DMS53 treated with DMSO at 0.1 percent for 48 hours (cell line): ENCODE measurements at regions not wholly inside any gene's neighbourhood (a gene's known extent, or its start where the extent isn't known, plus 50 kb on each side); places are given as distances from the start of the nearest gene placed in this dataset.
"Not testable (repeated sequence)": the region's sequence is repeated elsewhere in the genome, so short reads cannot be mapped to it uniquely, and the experiment has no call there.

Experiments
- DNase-seq: peaks from one replicate; lab custom pipeline; 2025; ENCODE audit not compliant: unreplicated experiment; lab: John Stamatoyannopoulos, UW

DNA sequence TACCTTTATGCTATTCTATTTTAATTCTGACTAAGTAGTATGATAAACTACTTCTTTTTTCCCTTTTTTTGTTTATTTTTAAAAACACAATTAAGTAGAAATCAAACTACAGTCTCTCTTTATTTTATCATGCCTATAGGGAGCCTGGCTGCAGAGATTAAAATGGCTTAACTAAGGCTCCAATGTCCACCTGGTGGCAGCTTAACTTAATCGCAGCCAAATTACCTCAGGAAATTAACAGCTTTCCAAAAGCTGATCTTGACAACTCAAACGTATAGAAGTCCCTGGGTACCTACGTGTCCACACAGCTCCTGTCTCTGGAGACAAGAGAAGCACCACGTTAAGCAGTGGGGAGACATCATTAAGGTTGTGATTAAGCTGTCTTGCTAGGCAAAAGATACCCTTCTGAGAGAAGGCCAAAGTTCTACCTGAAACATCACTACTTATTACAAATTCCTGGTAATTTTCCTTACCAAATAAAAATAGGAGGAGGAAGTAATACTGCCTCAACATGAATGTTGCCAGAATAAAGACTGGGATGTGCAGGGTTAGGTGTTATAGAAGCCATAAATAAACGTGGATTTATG lies 63.2 kb upstream of the SNX19 start:
- DNase-seq: no peak

GRCh38 chr11:130980071-130980862 lies 64.0 kb upstream of the SNX19 start:
- no peak for DNase-seq

- DNase-seq: not testable (repeated sequence)
These were observed 68.0 kb upstream of the SNX19 start for GRCh38 chr11:130984241-130984640.

DNA sequence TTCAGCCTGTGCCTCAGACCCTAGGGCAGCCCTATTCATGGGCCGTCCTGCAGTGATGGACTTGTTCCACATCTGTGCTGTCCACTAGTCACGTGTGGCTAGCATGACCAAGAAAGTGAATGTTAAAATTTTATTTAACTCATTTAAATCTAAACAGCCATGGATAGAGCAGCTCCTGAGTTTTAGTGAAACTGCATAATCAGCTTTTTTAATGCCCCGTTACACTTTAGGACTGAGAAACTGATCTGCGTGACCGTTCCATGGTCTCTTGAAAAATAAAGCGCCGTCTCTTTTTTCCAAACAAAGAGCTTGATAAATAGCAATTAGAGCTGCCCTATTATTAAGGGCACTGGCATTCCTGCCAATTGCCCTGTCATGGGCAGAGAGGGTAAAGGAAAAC lies 76.5 kb upstream of the SNX19 start:
- DNase-seq: no peak

GRCh38 chr11:130994043-130994442 lies 77.8 kb upstream of the SNX19 start:
- DNase-seq: no peak

DNA sequence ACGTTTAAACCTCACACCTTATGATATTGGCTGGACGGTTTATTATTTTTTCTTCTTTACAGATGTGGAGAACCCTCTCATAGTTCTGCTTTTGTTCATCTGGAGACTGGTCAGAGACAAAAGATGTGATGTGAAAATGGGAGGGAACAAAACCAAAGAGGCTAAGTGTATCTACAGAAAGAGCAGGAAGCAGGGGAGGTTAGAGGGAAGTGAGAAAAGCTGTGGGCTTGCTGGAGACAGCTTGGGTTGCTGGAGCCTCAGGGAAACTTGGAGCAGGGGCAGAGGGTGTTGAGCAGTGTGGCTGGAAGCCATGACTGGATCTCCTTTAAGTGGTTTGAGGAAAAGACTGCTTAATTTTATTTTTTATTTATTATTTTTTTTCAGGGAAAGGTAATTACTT lies 79.0 kb upstream of the SNX19 start:
- no peak for DNase-seq

DNA sequence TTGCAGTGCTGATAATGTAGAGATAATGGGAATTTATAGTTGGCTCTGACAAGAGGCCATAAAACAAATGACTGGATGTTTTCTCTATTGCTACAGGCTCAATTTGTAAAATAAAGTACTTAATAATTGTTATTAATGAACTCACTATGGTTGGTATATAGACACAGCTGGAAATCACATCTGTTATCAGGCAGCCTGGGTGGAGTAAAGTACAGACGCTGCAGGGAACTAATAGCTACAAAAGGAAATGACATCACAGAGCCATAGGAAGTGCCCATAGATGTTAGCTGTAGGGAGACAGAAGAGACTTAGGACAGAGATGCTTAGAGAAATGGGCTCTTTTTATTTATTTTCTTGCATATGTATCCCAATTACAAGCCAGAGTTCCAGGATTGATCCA lies 81.0 kb upstream of the SNX19 start:
- DNase-seq: no peak

DNA sequence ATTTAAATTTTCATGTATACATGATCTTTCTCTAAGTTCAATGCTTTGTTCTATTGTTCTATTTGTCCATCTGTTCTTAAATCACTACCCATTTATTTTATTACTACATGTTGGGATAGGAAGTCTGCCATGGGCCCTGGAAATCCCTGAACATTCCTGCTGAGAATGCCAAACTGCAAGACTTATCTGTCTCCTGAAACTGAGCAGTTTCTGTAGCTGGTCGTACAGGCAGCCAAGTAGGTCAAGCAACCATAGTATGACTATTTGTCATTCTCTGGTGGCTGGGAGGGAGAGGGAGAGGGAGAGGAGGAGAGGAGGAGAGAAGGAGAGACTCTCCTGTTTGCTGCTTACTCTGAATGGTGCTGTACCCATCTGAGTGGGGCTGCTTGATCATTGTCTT lies 82.8 kb upstream of the SNX19 start:
- DNase-seq: no peak

DNA sequence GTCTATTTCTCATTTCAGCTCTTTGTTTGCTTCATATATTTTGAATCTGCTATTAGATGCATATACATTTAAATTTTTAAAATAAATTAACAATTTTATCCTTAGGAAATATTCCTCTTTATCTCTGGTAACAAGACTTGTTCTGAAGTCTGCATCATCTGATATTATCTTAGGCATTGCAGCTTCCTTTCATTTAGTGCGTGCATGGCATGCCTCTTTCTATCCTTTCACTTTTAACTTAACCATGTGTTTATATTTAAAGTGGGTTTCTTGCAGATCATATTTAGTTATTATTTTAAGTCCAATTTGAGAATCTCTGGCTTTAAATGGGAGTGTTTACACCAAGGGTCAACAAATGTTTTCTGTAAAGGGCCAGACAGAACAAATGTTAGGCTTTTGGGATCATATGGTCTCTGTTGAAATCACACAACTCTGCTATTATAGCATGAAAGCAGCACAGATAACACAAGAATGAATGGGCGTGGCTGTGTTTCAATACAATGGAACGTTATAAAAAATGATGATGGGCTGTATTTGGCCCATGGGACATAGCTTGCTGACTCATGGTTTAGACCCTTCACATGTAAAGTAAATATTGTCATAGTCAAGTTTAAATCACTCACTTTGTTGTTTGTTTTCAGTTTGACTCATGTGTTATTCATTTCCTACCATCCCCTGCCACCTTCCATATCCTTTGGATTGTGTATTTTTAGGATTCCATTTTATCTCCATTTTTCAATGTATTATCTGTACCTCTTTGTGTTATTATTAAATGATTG lies 83.9 kb upstream of the SNX19 start:
- DNase-seq: peak; percentile 83

- no peak for DNase-seq
These were observed 85.9 kb upstream of the SNX19 start for GRCh38 chr11:131002145-131002544.

DNA sequence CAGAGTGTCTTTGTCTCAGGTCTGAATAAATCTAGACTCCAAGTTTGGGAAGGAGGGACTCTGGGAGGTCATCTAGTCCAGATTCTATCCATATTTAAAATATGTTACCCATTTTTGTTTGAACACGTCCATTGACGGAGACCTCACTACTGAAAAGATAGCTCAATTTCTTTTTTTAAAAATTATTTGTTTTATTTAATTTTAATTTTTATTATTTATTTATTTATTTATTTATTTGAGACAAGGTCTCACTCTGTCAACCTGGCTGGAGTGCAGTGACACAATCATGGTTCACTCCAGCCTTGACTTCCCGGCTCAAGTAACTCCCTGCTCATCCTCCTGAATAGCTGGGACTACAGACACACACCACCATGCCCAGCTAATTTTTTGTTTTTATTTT lies 89.5 kb upstream of the SNX19 start:
- no peak for DNase-seq

GRCh38 chr11:131025020-131025419 lies 108.7 kb upstream of the SNX19 start:
- no peak for DNase-seq

- no peak for DNase-seq
These were observed 109.3 kb upstream of the SNX19 start for GRCh38 chr11:131025421-131026125.

DNA sequence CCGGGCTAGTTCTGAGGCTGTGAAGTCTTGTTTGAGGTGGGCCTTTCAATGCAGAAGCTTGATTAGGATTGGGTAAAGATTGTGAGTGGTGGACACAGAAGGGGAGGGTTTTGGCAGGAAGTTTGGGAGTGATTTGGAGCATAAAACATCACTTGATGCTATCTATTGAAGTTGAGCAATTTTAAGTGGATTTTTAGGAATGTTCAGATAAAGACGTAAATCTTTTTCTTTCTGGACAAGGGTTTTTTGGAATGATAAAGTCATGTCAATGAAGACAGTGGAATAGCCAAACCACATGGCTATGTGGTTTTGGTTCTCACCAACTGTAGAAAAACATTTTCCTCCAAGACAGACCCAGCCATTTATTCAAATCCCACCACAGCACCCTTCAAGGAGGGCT lies 111.2 kb upstream of the SNX19 start:
- DNase-seq: no peak

DNA sequence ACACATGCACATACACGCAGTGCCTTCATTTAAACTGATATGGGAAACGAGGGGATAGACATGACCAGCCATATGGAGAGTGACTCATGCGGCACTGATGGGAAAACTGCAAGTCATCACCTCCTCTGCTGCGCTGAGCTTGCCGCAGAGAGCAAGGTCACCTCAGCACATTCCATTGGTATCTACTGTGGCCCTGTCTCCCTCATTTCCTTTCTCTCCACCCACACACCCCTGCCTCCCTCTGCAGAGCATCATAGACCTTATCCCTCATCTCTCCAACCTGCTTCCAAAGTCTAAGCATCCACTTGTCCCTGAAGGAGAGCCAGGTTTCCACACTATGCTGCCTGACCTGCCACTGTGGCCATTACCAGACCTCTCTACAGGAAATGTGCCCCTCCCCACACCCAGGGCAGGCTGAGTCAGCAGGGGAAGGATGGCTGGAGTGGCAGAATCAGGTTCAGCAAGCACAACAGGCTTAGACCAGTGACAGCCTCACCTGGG lies 116.9 kb upstream of the SNX19 start:
- DNase-seq: no peak

GRCh38 chr11:131036514-131036913 lies 120.2 kb upstream of the SNX19 start:
- no peak for DNase-seq

- DNase-seq: no peak
These were observed 121.6 kb upstream of the SNX19 start for GRCh38 chr11:131037873-131038272.

GRCh38 chr11:131038597-131038996 lies 122.3 kb upstream of the SNX19 start:
- DNase-seq: no peak

DNA sequence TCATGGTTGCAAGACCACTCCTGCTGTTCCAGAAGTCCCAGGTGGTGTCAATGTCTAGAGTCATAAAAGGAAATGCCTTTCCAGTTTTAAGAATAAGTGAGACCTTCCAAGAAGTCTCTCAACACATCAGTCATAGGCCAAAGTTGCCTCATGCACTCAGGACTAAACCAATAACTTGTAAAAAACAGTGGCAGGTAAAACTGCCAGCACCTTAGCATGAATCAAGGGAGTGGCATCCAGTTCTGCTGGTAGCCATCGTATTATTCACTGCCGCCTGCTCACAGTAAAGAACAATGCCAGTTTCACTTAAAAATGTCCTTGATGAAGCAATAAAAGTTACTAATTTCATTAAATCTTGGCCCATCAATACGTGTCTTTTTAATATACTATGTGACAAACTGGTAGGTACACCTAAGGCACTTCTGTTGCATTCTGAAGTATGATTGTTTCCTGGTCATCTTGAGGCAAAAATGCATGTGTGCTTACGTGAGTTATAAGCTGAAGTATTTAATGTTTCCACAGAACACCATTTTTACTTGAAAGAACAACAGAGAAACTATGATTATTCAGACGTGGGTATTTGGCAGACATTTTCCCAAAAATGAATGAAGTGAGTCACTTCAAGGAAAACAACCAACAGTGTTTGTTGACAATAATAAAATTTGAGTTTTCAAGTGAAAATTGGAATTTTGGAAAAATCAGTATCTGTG lies 125.2 kb upstream of the SNX19 start:
- no peak for DNase-seq

DNA sequence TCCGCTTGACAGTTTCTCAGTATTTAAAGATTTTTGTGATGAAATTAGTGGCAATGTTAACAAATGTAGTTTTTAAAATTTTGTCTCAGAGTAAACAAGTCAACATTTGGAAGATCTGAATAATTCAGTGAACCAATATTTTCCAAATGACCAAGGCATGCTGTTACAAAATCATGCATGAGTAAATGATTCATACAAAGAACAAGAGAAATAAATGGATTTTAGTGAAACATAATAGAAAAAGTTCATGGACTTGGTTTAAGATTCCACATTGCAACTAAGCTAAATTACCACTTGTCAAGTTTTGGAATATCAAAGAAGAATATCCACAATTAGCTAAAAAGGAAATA lies 125.7 kb upstream of the SNX19 start:
- no peak for DNase-seq

DNA sequence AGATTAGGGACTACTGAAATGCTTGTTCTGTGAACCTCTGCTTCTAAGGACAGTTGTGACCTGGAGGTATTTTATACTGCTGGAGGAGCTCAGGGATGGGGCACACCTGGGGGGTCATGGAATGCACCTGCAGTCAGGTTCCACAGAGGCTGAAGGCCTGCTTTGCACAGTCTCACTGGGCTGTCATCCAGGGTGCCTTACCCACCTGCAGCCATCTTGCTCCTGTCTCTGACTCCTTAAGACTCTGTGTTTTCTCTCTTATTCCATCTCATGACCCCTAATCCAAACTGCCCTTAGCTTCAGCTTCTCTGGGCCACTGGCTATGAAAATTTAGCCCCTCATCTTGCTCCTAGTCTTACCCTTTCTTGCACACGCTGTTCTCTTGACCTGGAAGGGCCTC lies 127.0 kb upstream of the SNX19 start:
- DNase-seq: no peak
